NT2/D1 (cell line): ENCODE measurements at regions not wholly inside any gene's neighbourhood (a gene's known extent, or its start where the extent isn't known, plus 50 kb on each side); places are given as distances from the start of the nearest gene placed in this dataset.

Source experiments
- DNase-seq: peaks from one replicate; pipeline ENCODE4 v3.0.0-alpha.2; 2011; ENCODE audit warnings: low read depth, low spot score
- H3K27me3 ChIP-seq: 2 replicates; pipeline ENCODE4 v1.6.0; 2011; ENCODE audit warnings: mild to moderate bottlenecking; ENCODE audit not compliant: insufficient read length, insufficient read depth
- H3K36me3 ChIP-seq: 2 replicates; pipeline ENCODE4 v1.6.1; 2011; ENCODE audit warnings: mild to moderate bottlenecking, low read length, mixed read lengths; ENCODE audit not compliant: insufficient read depth, insufficient read length
- H3K4me1 ChIP-seq: 2 replicates; pipeline ENCODE4 v1.5.1; 2011; ENCODE audit not compliant: insufficient read depth, insufficient read length
- H3K4me3 ChIP-seq: 2 replicates; pipeline ENCODE4 v1.5.1; 2011; ENCODE audit warnings: low read depth; ENCODE audit not compliant: insufficient read length
- H3K9ac ChIP-seq: 2 replicates; pipeline ENCODE4 v1.6.0; 2011; ENCODE audit warnings: low read depth; ENCODE audit not compliant: insufficient read length
- H3K9me3 ChIP-seq: 2 replicates; pipeline ENCODE4 v1.5.1; 2011; ENCODE audit warnings: mild to moderate bottlenecking, low read length; ENCODE audit not compliant: insufficient read depth
- SUZ12 ChIP-seq: IDR thresholded peaks from 2 replicates; pipeline ENCODE4 v1.6.1; 2011; ENCODE audit not compliant: insufficient read length, insufficient read depth; ENCODE audit errors: extremely low read depth
- YY1 ChIP-seq: IDR thresholded peaks from 2 replicates; pipeline ENCODE4 v1.6.1; 2011; ENCODE audit not compliant: insufficient read length, insufficient read depth
- ZNF274 ChIP-seq: IDR thresholded peaks from 2 replicates; pipeline ENCODE4 v1.6.1; 2011; ENCODE audit warnings: mild to moderate bottlenecking, low read depth, low read length

DNA sequence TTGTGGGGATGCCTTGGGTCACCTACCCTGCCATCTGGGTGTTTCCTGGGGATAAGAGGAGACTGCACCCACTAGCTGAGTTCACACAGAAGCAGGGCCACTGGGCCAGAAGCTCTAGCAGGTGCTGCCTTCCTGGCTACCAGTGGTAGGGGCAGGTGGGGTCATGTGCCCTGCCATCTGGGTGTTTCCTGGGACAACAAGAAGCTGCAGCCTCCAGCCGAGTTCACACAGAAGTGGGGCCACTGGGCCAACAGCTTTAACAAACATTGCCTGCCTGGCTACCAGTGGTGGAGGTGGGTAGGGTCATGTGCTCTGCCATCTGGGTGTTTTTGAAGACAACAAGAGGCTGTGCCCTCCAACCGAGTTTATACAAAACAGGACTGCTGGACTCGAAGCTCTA, 282.2 kb upstream of the SYT4 start:
- DNase-seq: no peak
- Histone ChIP-seq H3K4me1 (no peaks in the 10 kb centered on the region), H3K36me3 (no peaks in the 10 kb centered on the region), H3K4me3 (no peak overlapping the region), H3K9me3 (no peaks in the 10 kb centered on the region; the same call in 1 of the 2 replicates), H3K9ac (no peak overlapping the region), H3K27me3 (no peaks in the 10 kb centered on the region)
- no peak for TF ChIP-seq YY1
- no peak for TF ChIP-seq ZNF274
- TF ChIP-seq SUZ12: no peak

DNA sequence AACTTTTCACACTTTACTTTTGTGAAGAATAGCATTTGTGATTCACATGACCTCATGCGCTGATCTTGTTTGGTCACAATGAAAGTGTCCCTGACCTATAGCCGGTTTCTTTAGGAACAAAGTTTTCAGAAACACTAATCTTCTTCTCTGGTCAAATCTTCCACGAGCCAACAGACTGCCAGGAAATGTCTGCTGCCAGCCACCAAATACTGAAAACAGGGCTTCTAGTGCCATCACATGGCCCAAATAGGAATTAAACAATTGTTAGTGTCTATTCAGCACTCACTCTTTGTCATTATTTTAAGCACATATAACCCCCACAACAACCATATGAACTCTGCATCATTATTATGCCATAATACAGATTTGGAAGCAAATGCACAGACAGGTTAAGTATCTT, 286.5 kb upstream of the SYT4 start:
- Histone ChIP-seq H3K27me3 (no peaks in the 10 kb centered on the region), H3K36me3 (no peaks in the 10 kb centered on the region), H3K9me3 (no peaks in the 10 kb centered on the region), H3K4me3 (no peak overlapping the region), H3K4me1 (no peaks in the 10 kb centered on the region), H3K9ac (no peak overlapping the region)
- TF ChIP-seq YY1 (no peak), SUZ12 (no peak), ZNF274 (no peak)
- no peak for DNase-seq

- Histone ChIP-seq H3K4me1 (no peaks in the 10 kb centered on the region), H3K27me3 (no peaks in the 10 kb centered on the region), H3K36me3 (no peaks in the 10 kb centered on the region), H3K9ac (no peak overlapping the region), H3K9me3 (no peaks in the 10 kb centered on the region), H3K4me3 (no peak overlapping the region)
- TF ChIP-seq SUZ12 (no peak), YY1 (no peak), ZNF274 (no peak)
- DNase-seq: no peak
These were observed 293.3 kb upstream of the SYT4 start for GRCh38 chr18:43570593-43570992.

DNA sequence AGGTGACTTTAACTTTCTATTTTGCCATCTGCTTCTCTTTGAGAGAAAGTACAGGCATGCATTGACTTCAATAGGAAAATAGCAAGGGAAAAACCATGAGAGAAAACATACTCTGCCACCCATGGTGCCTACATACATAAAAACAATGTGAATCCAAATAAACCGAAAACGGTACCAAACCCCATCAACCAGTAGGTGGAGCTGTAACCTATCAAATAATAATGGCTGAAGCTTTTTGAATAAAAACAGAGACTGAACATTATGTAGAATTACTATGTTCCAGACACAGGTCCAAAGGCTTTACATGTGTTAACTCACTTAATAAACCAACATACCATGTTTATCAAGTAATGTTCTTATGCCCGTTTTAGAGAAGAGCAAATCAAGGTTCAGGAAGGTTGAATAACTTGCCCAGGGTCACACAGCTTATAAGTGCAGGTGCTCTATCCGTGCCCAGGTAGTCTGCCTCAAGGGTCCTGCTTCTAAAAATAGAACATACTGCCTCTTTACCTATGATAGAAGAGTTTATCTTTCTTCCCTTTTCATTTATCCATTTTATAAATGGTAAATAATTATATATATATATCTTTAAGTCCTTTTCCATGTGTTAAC, 293.9 kb upstream of the SYT4 start:
- TF ChIP-seq YY1 (no peak), SUZ12 (no peak), ZNF274 (no peak)
- Histone ChIP-seq H3K9me3 (no peaks in the 10 kb centered on the region), H3K4me1 (no peaks in the 10 kb centered on the region), H3K4me3 (no peak overlapping the region), H3K36me3 (no peaks in the 10 kb centered on the region), H3K9ac (no peak overlapping the region), H3K27me3 (no peaks in the 10 kb centered on the region)
- peak; percentile 25 for DNase-seq

GRCh38 chr18:43572163-43572562, 294.9 kb upstream of the SYT4 start:
- Histone ChIP-seq H3K9me3 (no peaks in the 10 kb centered on the region), H3K4me3 (no peak overlapping the region), H3K27me3 (no peaks in the 10 kb centered on the region), H3K4me1 (no peaks in the 10 kb centered on the region), H3K9ac (no peak overlapping the region), H3K36me3 (no peaks in the 10 kb centered on the region)
- TF ChIP-seq YY1: no peak
- TF ChIP-seq SUZ12: no peak
- TF ChIP-seq ZNF274: no peak
- DNase-seq: no peak

DNA sequence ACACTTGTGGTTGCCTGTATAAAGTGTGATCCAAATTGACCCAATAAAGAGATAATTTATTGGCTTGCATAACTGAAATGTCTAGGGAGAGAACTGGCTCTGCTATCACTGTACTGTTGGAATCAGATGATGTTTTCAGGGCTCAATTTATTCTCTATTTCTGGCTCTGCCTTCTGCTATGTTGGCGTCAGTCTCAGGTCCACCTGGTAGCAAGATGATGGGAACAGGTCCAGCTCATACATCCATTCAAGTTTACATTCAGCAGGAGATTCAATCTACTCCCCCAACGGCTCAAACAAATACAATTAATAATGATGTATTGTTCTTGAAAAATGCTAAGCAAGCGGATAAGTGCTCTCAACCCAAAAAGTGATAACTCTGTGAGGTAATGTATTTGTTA, 297.7 kb upstream of the SYT4 start:
- Histone ChIP-seq H3K4me3 (no peak overlapping the region), H3K4me1 (no peaks in the 10 kb centered on the region)

GRCh38 chr18:43578211-43578610, 300.9 kb upstream of the SYT4 start:
- Histone ChIP-seq H3K36me3 (no peaks in the 10 kb centered on the region), H3K4me3 (no peak overlapping the region), H3K4me1 (no peaks in the 10 kb centered on the region), H3K27me3 (no peaks in the 10 kb centered on the region), H3K9ac (no peak overlapping the region), H3K9me3 (no peaks in the 10 kb centered on the region)
- DNase-seq: no peak
- TF ChIP-seq ZNF274 (no peak), YY1 (no peak), SUZ12 (no peak)

More for the DNA sequence above, 297.7 kb upstream of the SYT4 start:
- TF ChIP-seq SUZ12 (no peak), YY1 (no peak), ZNF274 (no peak)
- DNase-seq: no peak
- Histone ChIP-seq H3K9ac (no peak overlapping the region), H3K9me3 (no peaks in the 10 kb centered on the region), H3K27me3 (no peaks in the 10 kb centered on the region), H3K36me3 (no peaks in the 10 kb centered on the region)

DNA sequence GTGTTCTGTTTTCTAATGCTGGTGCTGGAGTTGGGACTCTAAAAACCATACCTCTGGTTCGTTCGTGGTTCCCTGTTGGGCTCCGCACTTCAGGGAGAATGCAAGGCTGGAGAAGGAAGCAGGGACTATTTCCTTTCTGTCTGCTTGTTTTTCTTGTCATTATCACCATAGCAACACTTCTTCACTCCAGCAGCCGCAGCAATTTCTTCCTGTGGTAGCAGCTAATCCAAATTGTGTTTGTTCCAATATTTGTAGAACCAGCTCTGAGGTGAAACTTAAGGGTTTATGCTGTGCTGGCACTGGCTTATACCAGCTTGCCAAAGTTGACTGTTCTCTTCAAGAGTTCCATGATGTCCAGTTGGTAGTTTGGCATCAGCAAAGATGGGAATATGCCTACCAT, 301.4 kb upstream of the SYT4 start:
- Histone ChIP-seq H3K36me3 (no peaks in the 10 kb centered on the region), H3K9ac (no peak overlapping the region), H3K9me3 (no peaks in the 10 kb centered on the region), H3K4me3 (no peak overlapping the region), H3K4me1 (no peaks in the 10 kb centered on the region), H3K27me3 (no peaks in the 10 kb centered on the region)
- no peak for DNase-seq
- no peak for TF ChIP-seq SUZ12
- no peak for TF ChIP-seq YY1
- TF ChIP-seq ZNF274: no peak
